HCT116 (cell line): ENCODE measurements at regions not wholly inside any gene's neighbourhood (a gene's known extent, or its start where the extent isn't known, plus 50 kb on each side); places are given as distances from the start of the nearest gene placed in this dataset.

Experiments used
- CTCF ChIP-seq, 3 experiments: fragments of 200-600 bp in 1 of 3; sonication (generic) in 1 of 3; IDR thresholded peaks in 2 of 3; conservative IDR thresholded peaks in 1 of 3; 2 replicates each; pipeline ENCODE4 v1.5.1; 2012 to 2017; ENCODE audit warnings: low read depth in 2 of 3, low read length in 2 of 3, antibody characterized with exemption in 1 of 3, borderline replicate concordance in 1 of 3, control low read depth in 1 of 3, mild to moderate bottlenecking in 1 of 3, mixed read lengths in 1 of 3, mixed run types in 1 of 3, moderate library complexity in 1 of 3; ENCODE audit not compliant: insufficient read depth in 1 of 3
- EZH2 ChIP-seq: fragments of 200-600 bp; sonication (generic); IDR thresholded peaks from 2 replicates; pipeline ENCODE4 v1.6.1; 2017; ENCODE audit warnings: antibody characterized with exemption, mixed run types
- EZH2phosphoT487 ChIP-seq: fragments of 200-600 bp; IDR thresholded peaks from 2 replicates; pipeline ENCODE4 v1.6.1; 2018; ENCODE audit warnings: antibody characterized with exemption, borderline replicate concordance
- POLR2A ChIP-seq: IDR thresholded peaks from 2 replicates; pipeline ENCODE4 v1.7.0; 2011; ENCODE audit warnings: borderline replicate concordance; ENCODE audit not compliant: insufficient read depth, insufficient read length; ENCODE audit errors: extremely low read depth
- POLR2AphosphoS5 ChIP-seq: IDR thresholded peaks from 2 replicates; pipeline ENCODE4 v1.6.1; 2011; ENCODE audit warnings: mild to moderate bottlenecking, low read depth, low read length, moderate library complexity
- REST ChIP-seq: IDR thresholded peaks from 2 replicates; pipeline ENCODE4 v1.6.1; 2012; ENCODE audit warnings: low read depth
- SIN3A ChIP-seq: IDR thresholded peaks from 2 replicates; pipeline ENCODE4 v1.6.1; 2012; ENCODE audit warnings: low read depth
- ZBTB33 ChIP-seq: IDR thresholded peaks from 2 replicates; pipeline ENCODE4 v1.6.1; 2011; ENCODE audit warnings: mild to moderate bottlenecking, low read length, moderate library complexity; ENCODE audit not compliant: insufficient replicate concordance; ENCODE audit errors: extremely low read depth

GRCh38 chr14:66224492-66225178, 261.5 kb upstream of the CCDC196 start:
- TF ChIP-seq CTCF (IDR thresholded peaks at IDR 0.05 in 2 of 3, conservative IDR thresholded peaks at IDR 0.05 in 1 of 3; ENCODE audit: borderline replicate concordance in 1 of 3, insufficient read depth in 1 of 3, low read depth in 2 of 3, low read length in 2 of 3) (no peak), ZBTB33 (no peak), POLR2AphosphoS5 (no peak), POLR2A (no peak), SIN3A (no peak), EZH2phosphoT487 (no peak), REST (no peak), EZH2 (no peak)
